Stomach smooth muscle (tissue), 2 donors: ENCODE measurements at regions not wholly inside any gene's neighbourhood (a gene's known extent, or its start where the extent isn't known, plus 50 kb on each side); places are given as distances from the start of the nearest gene placed in this dataset.
"Not testable (repeated sequence)": the region's sequence is repeated elsewhere in the genome, so short reads cannot be mapped to it uniquely, and the experiment has no call there.

Source experiments
- H3K27ac ChIP-seq: one replicate; pipeline ENCODE4 v1.7.0; 2013; ENCODE audit warnings: mild to moderate bottlenecking, low read length, inconsistent platforms
- H3K27me3 ChIP-seq, 2 donors: one replicate each; pipeline ENCODE4 v1.7.0; 2013; ENCODE audit warnings: low read length in 2 of 2; ENCODE audit not compliant: insufficient read depth in 2 of 2, control insufficient read depth in 1 of 2
- H3K36me3 ChIP-seq, 2 donors: one replicate each; pipeline ENCODE4 v1.7.0; 2013; ENCODE audit warnings: low read length in 2 of 2; ENCODE audit not compliant: control insufficient read depth in 2 of 2, insufficient read depth in 2 of 2
- H3K4me1 ChIP-seq: one replicate; pipeline ENCODE4 v1.7.0; 2013; ENCODE audit warnings: low read length; ENCODE audit not compliant: control insufficient read depth, insufficient read depth
- H3K4me3 ChIP-seq, 2 donors: one replicate each; pipeline ENCODE4 v1.7.0; 2013; ENCODE audit warnings: low read length in 2 of 2
- H3K9ac ChIP-seq, 2 donors: one replicate each; pipeline ENCODE4 v1.7.0; 2013; ENCODE audit warnings: low read length in 2 of 2, mild to moderate bottlenecking in 1 of 2
- H3K9me3 ChIP-seq, 2 donors: one replicate each; pipeline ENCODE4 v1.7.0; 2013; ENCODE audit warnings: low read length in 2 of 2; ENCODE audit not compliant: control insufficient read depth in 2 of 2
- donor health status: healthy.
- donor health status: Pancreatic carcinoma.

DNA sequence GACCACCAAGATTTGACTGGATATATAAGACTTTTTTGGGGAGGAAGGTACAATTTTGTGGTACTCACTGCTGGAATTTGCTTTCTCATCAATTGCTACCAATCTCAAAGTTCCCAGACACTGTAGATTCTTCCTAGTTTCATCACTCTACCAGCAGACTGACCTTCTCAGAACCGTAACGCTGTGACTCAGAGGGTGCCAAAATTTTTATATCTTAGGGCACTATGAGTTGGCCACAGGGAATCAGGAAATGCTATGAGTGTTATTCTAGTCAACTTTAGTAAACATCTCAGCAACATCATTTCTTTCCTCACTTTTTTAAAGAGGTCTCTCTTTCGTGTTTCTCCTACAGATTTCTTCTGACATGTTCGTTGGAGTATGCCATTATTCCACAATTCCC lies 499.0 kb downstream of the TMX3 start:
- H3K9me3 ChIP-seq = no peaks in the 10 kb centered on the region
- no peaks in the 10 kb centered on the region for H3K27me3 ChIP-seq
- H3K36me3 ChIP-seq = no peaks in the 10 kb centered on the region
- H3K4me1 ChIP-seq = no peaks in the 10 kb centered on the region
- no peak overlapping the region for H3K27ac ChIP-seq
- H3K4me3 ChIP-seq = no peak overlapping the region
- H3K9ac ChIP-seq = no peak overlapping the region

DNA sequence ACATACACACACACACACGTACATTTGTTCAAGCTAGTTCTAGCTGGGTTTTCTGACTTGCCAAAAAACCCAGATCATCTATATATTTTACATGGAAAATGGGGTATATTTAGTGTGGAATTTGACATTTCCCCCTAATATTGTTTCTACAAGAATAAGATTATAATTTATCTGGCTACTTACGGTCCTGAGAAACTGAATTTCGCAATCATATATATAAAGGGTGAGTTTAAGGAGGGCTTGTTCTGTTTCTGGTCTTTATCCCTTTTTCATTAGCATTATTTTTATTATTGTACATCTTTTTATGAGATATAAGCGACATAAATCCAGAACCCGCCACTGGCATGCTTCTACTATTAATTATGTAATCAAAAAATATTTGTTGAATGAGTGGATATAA lies 528.9 kb downstream of the TMX3 start:
- no peak overlapping the region for H3K4me3 ChIP-seq
- H3K27ac ChIP-seq = no peak overlapping the region
- H3K9ac ChIP-seq = no peak overlapping the region
- H3K9me3 ChIP-seq = no peaks in the 10 kb centered on the region
- no peaks in the 10 kb centered on the region for H3K36me3 ChIP-seq
- H3K27me3 ChIP-seq = no peaks in the 10 kb centered on the region
- H3K4me1 ChIP-seq = no peaks in the 10 kb centered on the region

DNA sequence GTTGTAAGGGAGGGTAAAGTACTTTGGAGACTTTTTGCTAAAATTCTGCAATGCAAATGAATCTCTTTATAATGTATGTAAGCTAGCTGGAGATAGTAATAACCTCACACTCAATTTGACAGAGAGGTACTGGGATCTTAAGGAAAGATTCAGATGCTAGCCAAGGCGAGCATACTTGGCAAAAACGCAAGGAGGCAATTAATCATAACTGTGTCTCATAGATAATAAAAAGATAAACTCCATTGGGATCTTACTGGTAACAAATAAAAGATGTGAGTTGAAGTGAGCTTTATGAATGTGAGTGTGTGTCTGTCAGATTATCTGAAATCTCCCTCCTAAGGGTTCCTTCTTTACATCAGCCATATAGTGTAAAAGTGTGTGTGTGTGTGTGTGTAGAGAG lies 533.0 kb downstream of the TMX3 start:
- Histone ChIP-seq H3K9me3 (no peaks in the 10 kb centered on the region), H3K4me1 (no peaks in the 10 kb centered on the region), H3K4me3 (no peak overlapping the region), H3K27me3 (no peaks in the 10 kb centered on the region), H3K36me3 (no peaks in the 10 kb centered on the region), H3K9ac (no peak overlapping the region), H3K27ac (no peak overlapping the region)

DNA sequence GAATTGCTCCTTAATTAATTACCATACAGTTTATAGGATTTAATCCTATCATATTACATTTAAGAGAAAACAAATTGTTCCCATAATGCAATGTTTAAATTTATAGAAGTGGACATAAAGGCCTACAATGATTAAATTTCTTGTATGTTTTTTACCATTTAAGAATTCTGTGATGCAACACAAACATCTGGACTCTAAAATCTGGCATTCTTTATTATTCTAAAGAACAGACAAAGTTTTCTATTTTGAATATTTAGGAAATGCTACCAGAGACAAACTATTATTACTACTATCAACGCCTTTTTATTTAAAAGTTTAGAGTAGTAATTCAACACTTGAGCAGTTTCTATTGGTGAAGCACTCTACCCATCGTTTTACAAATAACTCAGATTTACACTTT lies 535.1 kb downstream of the TMX3 start:
- Histone ChIP-seq H3K27ac (no peak overlapping the region), H3K27me3 (no peaks in the 10 kb centered on the region), H3K4me1 (no peaks in the 10 kb centered on the region), H3K4me3 (no peak overlapping the region), H3K9ac (no peak overlapping the region), H3K9me3 (no peaks in the 10 kb centered on the region), H3K36me3 (no peaks in the 10 kb centered on the region)

DNA sequence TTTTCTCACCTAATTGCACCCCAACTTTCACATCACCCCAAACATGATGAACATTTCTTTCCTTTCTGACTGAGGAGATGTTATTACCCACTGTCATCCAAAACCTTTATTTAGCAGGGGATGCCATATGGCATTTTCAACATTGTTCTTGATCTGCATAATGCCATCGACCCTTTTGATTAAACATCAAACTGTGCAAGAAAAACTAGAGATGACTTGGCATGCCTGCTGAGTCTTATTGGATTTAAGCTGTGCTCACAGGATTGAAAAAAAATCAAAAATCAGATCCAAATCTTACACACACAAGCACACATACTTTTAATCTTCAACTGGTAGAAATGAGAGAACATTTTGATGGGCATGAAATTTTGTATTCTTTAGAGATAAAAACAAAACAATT lies 536.0 kb downstream of the TMX3 start:
- Histone ChIP-seq H3K9me3 (no peaks in the 10 kb centered on the region), H3K4me3 (no peak overlapping the region), H3K36me3 (no peaks in the 10 kb centered on the region), H3K27me3 (no peaks in the 10 kb centered on the region), H3K9ac (no peak overlapping the region), H3K4me1 (no peaks in the 10 kb centered on the region), H3K27ac (no peak overlapping the region)

DNA sequence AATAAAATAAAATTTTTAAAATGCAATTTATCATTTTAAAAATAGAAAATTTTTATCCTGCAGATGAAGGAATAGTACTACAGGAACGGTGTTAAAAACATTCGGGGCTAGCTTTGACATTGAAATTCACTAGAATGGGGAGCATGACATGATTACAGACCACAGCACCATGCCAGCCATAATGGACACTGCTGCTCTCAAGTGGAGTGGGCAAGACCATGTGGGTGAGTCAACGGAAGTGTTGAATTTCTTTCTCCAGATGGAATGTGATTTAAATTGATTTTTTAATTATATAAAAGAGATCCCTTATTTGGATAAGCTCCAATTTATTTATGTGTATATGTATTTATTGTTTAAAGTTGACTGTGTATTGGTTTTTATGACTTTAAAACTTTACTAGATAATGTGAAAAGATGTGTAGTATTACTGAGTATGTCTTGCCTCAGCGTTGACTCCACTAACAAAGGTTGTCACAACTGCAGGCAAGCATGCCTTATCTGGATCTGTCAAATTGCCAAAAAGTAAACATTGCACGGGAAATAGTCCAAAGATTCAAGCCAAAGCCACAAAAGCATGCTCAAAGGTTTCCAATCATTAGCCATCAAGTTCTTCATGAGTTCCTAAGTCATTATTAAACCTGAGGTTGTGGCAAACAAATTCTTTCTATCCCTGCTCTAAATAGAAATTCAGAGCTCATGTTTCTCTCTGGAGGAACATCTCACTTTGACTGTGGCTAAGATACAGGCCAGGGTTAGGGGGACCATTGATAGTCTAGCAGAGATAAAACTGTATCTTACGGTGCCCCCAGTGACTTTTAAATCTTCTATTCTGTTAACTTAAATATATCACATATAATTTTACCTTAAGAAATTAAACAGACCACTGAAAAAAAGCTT lies 536.9 kb downstream of the TMX3 start:
- no peaks in the 10 kb centered on the region for H3K36me3 ChIP-seq
- H3K4me3 ChIP-seq = no peak overlapping the region
- H3K9ac ChIP-seq = no peak overlapping the region
- no peaks in the 10 kb centered on the region for H3K9me3 ChIP-seq
- no peaks in the 10 kb centered on the region for H3K4me1 ChIP-seq
- no peaks in the 10 kb centered on the region for H3K27me3 ChIP-seq
- no peak overlapping the region for H3K27ac ChIP-seq

DNA sequence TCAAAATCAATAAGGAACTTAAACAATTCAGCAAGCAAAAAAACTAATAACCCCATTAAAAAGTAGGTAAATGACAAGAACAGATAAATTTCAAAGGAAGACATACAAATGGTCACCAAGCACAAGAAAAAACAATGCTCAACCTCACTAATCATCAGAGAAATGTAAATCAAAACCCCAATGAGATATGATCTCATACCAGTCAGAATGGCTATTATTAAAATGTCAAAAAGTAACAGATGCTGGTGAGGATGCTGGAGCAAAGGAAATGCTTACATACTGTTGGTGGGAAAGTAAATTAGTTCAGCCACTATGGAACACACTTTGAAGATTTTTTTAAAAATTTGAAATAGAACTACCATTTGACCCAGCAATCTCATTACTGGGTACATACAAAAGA lies 538.0 kb downstream of the TMX3 start:
- Histone ChIP-seq H3K4me3 (no peak overlapping the region), H3K9ac (no peak overlapping the region), H3K27me3 (no peaks in the 10 kb centered on the region), H3K27ac (no peak overlapping the region), H3K36me3 (no peaks in the 10 kb centered on the region), H3K9me3 (no peaks in the 10 kb centered on the region), H3K4me1 (no peaks in the 10 kb centered on the region)

DNA sequence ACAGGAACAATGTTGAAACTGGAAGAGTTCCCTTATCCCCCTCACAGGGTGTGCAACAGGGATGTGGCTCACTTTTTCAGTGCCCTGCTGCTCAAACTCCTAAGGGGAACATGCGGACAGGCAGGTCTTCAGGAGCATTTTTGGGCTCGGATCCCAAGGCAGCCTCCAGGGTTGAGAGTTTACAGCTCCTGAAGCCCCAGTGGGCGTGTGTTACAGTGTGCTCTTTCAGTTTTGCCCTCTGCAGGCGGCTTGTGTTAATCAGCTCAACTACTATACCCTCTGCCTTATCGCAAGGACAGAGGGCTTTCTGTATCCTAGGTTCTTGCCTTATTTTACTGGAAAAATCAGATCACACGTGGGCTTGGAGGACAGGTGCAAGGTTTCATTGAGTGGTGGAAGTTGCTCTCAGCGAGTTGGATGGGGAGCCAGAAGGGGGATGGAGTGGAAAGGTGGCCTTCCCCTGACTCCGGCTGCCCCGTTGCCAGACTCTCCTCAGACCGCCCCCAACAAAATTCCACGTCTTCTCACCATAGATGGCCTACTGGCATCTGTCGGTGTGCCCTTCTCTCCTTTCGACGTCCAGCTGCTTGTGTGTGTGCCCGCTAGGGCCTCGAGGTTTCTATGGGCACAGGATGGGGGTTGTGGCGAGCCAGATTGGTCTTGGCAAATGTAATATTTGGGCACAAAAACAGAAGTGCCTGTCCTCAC lies 541.9 kb downstream of the TMX3 start:
- Histone ChIP-seq H3K9ac (no peak overlapping the region), H3K4me1 (no peaks in the 10 kb centered on the region), H3K9me3 (no peaks in the 10 kb centered on the region), H3K27me3 (no peaks in the 10 kb centered on the region), H3K27ac (no peak overlapping the region), H3K4me3 (no peak overlapping the region), H3K36me3 (no peaks in the 10 kb centered on the region)

DNA sequence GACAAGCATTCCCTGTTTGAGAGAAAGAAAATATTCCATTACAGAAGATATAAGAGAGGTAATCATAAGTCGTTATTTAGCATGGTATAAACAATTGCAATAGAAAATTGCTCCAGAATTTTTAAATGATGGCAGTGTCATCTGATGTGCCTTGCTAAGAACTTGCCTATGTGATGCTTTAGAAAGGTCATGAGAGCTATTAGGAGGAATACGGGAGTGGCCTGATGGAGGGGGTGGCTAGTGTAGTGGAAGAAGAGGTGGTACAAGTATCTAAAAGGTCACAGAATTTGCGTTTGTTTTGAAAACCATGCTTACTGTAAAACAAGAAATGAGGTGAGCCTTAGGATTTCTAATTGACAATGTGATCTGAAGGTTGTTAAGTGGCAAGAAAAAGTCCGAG lies 550.0 kb downstream of the TMX3 start:
- Histone ChIP-seq H3K27me3 (no peaks in the 10 kb centered on the region), H3K9ac (no peak overlapping the region), H3K4me3 (no peak overlapping the region), H3K4me1 (no peaks in the 10 kb centered on the region), H3K9me3 (no peaks in the 10 kb centered on the region), H3K27ac (no peak overlapping the region), H3K36me3 (no peaks in the 10 kb centered on the region)

DNA sequence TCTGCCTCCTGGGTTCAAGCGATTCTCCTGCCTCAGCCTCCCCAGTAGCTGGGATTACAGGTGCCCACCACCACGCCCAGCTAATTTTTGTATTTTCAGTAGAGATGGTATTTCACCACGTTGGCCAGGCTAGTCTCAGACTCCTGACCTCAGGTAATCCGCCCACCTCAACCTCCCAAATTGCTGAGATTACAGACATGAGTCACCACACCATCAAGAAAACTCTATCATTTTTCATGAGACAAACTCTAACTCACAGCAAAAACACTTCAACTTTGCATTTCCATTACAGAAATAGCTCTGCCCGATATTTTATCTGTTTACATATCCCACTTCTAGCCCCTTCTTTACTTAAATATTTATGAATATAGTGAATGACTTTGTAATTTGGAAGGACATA lies 561.1 kb downstream of the TMX3 start:
- H3K4me1 ChIP-seq = not testable (repeated sequence)

DNA sequence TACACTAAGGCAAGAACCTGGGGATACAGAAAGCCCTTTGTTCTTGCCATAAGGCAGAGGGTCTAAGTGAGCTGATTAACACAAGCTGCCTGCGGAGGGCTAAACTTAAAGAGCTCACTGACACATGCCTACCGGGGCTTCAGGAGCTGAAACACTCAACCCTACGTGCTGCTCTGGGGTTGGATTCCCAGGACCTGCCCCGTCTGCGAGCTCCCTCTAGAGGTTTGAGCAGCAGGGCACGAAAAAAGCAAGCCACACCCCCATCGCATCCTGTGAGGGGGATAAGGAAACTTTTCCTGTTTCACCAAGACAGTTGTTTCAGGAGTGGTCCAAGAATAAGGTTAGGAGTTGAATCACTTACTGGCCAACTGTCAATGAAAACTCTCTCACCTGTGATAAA lies 562.1 kb downstream of the TMX3 start:
- no peak overlapping the region for H3K4me3 ChIP-seq
- no peak overlapping the region for H3K9ac ChIP-seq
- H3K27ac ChIP-seq = no peak overlapping the region
- H3K36me3 ChIP-seq = no peaks in the 10 kb centered on the region
- no peaks in the 10 kb centered on the region for H3K4me1 ChIP-seq
- H3K27me3 ChIP-seq = no peaks in the 10 kb centered on the region
- H3K9me3 ChIP-seq = peaks cover 0 to 3% of the 10 kb centered on the region in 2 donors

More for the DNA sequence above, 561.1 kb downstream of the TMX3 start:
- H3K9me3 ChIP-seq, H3K27me3 ChIP-seq, H3K9ac ChIP-seq, H3K4me3 ChIP-seq, H3K27ac ChIP-seq, H3K36me3 ChIP-seq: not testable (repeated sequence)
